ENCODE measurements at regions not wholly inside any gene's neighbourhood (a gene's known extent, or its start where the extent isn't known, plus 50 kb on each side); places are given as distances from the start of the nearest gene placed in this dataset.

DNA sequence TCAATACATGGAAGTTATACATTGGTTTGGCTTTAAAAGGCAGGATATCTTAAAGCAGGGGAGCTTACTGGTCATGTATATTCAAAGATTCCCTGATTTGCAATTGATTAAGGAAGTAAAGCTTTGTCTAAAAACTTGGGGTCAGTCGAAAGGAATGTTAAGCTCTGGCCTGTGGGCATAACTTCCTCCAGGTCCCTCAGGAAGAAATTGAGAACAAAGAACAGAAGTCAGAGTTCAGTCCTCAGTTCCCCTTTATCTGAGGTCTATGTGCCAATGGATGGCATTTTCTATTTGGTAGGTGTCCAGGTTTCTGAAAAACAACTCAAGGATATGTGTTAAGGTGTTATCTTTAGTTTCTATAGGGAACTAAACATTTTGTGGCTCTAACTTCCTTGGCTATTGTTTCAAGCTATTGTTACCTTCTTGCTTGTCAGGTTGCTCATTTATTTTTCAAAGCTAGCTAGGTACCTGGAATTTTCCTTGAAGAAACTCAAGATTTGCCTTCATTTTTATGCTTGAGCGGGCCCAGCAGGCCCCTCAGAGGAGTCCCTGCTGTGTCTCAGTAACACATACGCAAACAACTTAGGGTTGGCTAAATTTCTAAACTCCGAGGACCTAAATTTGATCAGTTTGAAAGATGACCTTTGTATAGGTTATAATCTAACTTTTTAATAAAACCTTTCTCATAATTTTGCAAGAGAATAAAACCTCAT lies 135.0 kb upstream of the UBE2E2 start:
- H3K27ac ChIP-seq, result no peak overlapping the region
- TF ChIP-seq POLR2AphosphoS5 (IDR thresholded peaks at IDR 0.05), result no peak
- TF ChIP-seq, protein P1, sequence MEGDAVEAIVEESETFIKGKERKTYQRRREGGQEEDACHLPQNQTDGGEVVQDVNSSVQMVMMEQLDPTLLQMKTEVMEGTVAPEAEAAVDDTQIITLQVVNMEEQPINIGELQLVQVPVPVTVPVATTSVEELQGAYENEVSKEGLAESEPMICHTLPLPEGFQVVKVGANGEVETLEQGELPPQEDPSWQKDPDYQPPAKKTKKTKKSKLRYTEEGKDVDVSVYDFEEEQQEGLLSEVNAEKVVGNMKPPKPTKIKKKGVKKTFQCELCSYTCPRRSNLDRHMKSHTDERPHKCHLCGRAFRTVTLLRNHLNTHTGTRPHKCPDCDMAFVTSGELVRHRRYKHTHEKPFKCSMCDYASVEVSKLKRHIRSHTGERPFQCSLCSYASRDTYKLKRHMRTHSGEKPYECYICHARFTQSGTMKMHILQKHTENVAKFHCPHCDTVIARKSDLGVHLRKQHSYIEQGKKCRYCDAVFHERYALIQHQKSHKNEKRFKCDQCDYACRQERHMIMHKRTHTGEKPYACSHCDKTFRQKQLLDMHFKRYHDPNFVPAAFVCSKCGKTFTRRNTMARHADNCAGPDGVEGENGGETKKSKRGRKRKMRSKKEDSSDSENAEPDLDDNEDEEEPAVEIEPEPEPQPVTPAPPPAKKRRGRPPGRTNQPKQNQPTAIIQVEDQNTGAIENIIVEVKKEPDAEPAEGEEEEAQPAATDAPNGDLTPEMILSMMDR (IDR thresholded peaks at IDR 0.05), result no peak
- no peak for TF ChIP-seq EP300 (IDR thresholded peaks at IDR 0.05)
- TF ChIP-seq POLR2A (IDR thresholded peaks at IDR 0.05), result no peak

DNA sequence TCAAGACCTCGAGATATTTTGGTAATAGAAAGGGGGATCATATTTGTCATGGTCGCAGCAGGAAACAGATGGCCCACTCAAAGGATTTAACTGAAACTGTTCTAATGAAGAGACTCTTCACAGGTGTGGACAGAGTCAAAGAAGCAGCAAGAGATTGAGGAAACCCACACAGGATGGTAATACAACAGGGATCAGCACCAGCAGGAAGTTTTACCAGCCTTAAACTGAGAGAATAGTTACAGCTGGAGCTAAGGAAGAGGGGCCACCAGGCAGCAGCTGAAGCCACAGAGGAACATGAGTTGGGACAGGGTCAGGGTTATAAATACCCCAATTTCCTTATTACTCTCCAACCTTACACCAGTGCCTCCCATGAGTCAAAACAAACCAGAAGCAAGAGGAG lies 131.8 kb upstream of the UBE2E2 start:
- Histone ChIP-seq H3K27me3 (no peaks in the 10 kb centered on the region), H3K36me3 (no peaks in the 10 kb centered on the region), H3K9me3 (no peaks in the 10 kb centered on the region), H3K27ac (no peak overlapping the region), H3K4me3 (no peak overlapping the region), H3K4me1 (peaks cover 0 to 15% (median 12%) of the 10 kb centered on the region in 4 donors)
- DNase-seq, result no peak
- no peak for TF ChIP-seq POLR2AphosphoS5 (IDR thresholded peaks at IDR 0.05)
- TF ChIP-seq, protein P1 (IDR thresholded peaks at IDR 0.05), result no peak
- TF ChIP-seq POLR2A (IDR thresholded peaks at IDR 0.05), result no peak
- no peak for TF ChIP-seq EP300 (IDR thresholded peaks at IDR 0.05)
- intact Hi-C loops (cut with DNase I), result no loop called here
- WGBS, 2 donors, result 40 to 81% methylated on average over 2 of the region's 2 CpGs

More for the DNA sequence above, 135.0 kb upstream of the UBE2E2 start:
- intact Hi-C loops (cut with DNase I), result no loop called here
- no peaks in the 10 kb centered on the region for H3K27me3 ChIP-seq
- WGBS, 2 donors, result 76 to 85% methylated on average over 4 of the region's 4 CpGs
- no peak overlapping the region for H3K4me3 ChIP-seq
- no peaks in the 10 kb centered on the region for H3K9me3 ChIP-seq
- DNase-seq, result no peak
- H3K4me1 ChIP-seq, result no peaks in the 10 kb centered on the region
- H3K36me3 ChIP-seq, result no peaks in the 10 kb centered on the region

DNA sequence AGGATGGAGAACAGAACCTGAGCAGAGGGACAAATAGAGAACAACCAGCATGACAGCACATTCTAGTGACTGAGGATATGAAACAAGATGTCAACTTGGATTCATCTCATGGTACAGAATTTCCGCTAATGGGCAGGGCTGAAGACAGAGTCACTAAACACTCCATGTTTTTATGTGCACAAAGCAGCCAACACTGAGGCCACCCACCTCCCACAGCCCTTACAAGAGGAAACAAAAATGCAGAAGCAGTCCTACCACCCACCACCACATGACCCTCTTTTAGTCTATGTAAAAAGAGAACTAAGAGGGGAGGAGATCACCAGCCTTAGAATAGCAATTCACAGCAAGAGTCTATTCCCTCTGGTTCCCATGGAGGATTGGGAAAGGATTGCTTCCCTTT lies 131.4 kb upstream of the UBE2E2 start:
- TF ChIP-seq POLR2A (IDR thresholded peaks at IDR 0.05) (no peak), EP300 (IDR thresholded peaks at IDR 0.05) (no peak), POLR2AphosphoS5 (IDR thresholded peaks at IDR 0.05) (no peak)
- TF ChIP-seq, protein P1 (IDR thresholded peaks at IDR 0.05), result no peak
- Histone ChIP-seq H3K4me3 (no peak overlapping the region), H3K27ac (no peak overlapping the region), H3K9me3 (no peaks in the 10 kb centered on the region), H3K4me1 (peaks cover 0 to 19% (median 15%) of the 10 kb centered on the region in 4 donors), H3K27me3 (no peaks in the 10 kb centered on the region), H3K36me3 (no peaks in the 10 kb centered on the region)
- intact Hi-C loops (cut with DNase I), result no loop called here
- 49 to 94% methylated on average over 1 of the region's 1 CpG for WGBS, 2 donors
- DNase-seq, result no peak

DNA sequence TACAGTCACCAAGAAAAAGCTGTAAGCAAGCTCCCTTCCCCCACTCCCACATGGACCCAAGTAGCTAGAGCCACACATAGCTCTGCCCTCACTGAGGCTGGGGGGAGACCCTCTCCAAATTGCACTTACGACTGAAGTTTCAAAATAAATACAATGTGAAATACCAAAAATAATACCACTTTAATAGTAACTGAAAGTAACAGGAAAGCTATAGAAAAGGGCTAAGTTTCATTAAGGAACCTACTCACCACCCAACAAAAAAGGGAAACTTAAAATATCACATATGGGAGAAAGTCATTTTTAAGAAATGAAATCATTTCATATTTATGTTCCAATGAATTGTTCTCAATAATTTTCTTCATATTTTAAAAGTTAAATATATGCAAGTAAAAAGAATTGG lies 130.4 kb upstream of the UBE2E2 start:
- no peak overlapping the region for H3K27ac ChIP-seq
- no peak overlapping the region for H3K4me3 ChIP-seq
- H3K27me3 ChIP-seq, result no peaks in the 10 kb centered on the region
- H3K36me3 ChIP-seq, result no peaks in the 10 kb centered on the region
- intact Hi-C loops (cut with DNase I), result no loop called here
- WGBS, 2 donors, result 75 to 89% methylated on average over 1 of the region's 1 CpG
- DNase-seq, result no peak
- H3K9me3 ChIP-seq, result no peaks in the 10 kb centered on the region
- TF ChIP-seq, protein P1 (IDR thresholded peaks at IDR 0.05), result no peak
- no peak for TF ChIP-seq POLR2A (IDR thresholded peaks at IDR 0.05)
- TF ChIP-seq POLR2AphosphoS5 (IDR thresholded peaks at IDR 0.05), result no peak
- no peak for TF ChIP-seq EP300 (IDR thresholded peaks at IDR 0.05)
- peaks cover 0 to 20% (median 15%) of the 10 kb centered on the region in 4 donors for H3K4me1 ChIP-seq
